D721Med (cell line): ENCODE measurements at regions not wholly inside any gene's neighbourhood (a gene's known extent, or its start where the extent isn't known, plus 50 kb on each side); places are given as distances from the start of the nearest gene placed in this dataset.
"Not testable (repeated sequence)": the region's sequence is repeated elsewhere in the genome, so short reads cannot be mapped to it uniquely, and the experiment has no call there.

Experiments used
- DNase-seq: peaks from one replicate; pipeline ENCODE4 v3.0.0; 2011; ENCODE audit warnings: low spot score; ENCODE audit not compliant: insufficient read length
- FAIRE-seq: peaks from 2 replicates; lab custom pipeline; 2011; peaks lifted over from hg19 to GRCh38; lab: Jason Lieb, UNC
- TF ChIP-seq, protein P1 (sequence below): IDR thresholded peaks from 2 replicates; pipeline ENCODE4 v1.5.1; 2012; ENCODE audit warnings: mild to moderate bottlenecking, control low read depth; ENCODE audit not compliant: insufficient read depth; ENCODE audit errors: missing control alignments

- TF ChIP-seq, protein P1, sequence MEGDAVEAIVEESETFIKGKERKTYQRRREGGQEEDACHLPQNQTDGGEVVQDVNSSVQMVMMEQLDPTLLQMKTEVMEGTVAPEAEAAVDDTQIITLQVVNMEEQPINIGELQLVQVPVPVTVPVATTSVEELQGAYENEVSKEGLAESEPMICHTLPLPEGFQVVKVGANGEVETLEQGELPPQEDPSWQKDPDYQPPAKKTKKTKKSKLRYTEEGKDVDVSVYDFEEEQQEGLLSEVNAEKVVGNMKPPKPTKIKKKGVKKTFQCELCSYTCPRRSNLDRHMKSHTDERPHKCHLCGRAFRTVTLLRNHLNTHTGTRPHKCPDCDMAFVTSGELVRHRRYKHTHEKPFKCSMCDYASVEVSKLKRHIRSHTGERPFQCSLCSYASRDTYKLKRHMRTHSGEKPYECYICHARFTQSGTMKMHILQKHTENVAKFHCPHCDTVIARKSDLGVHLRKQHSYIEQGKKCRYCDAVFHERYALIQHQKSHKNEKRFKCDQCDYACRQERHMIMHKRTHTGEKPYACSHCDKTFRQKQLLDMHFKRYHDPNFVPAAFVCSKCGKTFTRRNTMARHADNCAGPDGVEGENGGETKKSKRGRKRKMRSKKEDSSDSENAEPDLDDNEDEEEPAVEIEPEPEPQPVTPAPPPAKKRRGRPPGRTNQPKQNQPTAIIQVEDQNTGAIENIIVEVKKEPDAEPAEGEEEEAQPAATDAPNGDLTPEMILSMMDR: no peak
- FAIRE-seq (no peak), DNase-seq (no peak)
Observed at GRCh38 chr12:94012071-94012470, 136.3 kb upstream of the PLXNC1 start.

DNA sequence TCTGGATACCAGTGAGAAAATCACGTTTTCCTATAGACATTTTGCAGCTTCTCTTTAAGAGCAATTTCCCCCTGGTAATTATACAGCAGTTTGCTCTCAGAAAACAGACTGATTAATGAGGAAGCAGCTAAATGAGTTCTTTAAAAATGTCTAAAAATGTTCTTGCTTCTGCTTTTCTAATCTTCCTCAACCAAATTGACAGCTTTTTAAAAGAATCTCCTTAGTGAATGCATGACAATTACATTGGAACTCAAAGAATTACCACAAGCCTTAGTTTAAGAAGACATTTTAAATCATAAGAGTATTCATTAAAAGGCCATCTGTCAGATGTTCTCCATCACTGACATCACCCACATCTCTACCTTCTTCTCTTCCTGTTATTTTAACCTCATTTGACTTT, 135.8 kb upstream of the PLXNC1 start:
- no peak for FAIRE-seq
- TF ChIP-seq, protein P1: no peak
- DNase-seq: no peak

GRCh38 chr12:94017247-94017646, 131.1 kb upstream of the PLXNC1 start:
- not testable (repeated sequence) for FAIRE-seq, DNase-seq

- FAIRE-seq (no peak), DNase-seq (no peak)
- TF ChIP-seq, protein P1: no peak
Observed at GRCh38 chr12:94020335-94020734, 128.0 kb upstream of the PLXNC1 start.

DNA sequence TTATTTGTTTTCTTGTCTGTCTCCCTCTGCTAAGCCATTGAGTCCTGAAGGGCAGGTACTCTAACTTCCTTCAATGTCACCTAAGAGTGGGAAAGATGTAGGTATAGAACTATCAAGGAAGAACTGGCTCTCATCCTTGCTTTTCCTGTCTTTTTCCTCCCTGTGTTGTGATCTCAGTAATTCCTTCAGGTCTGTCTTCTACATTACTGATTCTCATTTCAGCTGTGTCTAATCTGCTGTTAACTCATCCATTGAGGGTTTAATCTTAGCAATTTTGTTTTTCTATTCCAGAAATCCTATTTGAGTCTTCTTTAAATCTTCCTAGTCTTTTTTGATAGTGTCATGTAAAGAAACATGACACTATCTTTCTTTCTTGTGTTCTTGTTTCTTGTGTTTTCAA, 124.5 kb upstream of the PLXNC1 start:
- FAIRE-seq (no peak), DNase-seq (no peak)
- TF ChIP-seq, protein P1: no peak

- DNase-seq (no peak), FAIRE-seq (peak; percentile 32)
- TF ChIP-seq, protein P1: no peak
Observed at GRCh38 chr12:94025068-94025467, 123.3 kb upstream of the PLXNC1 start.

DNA sequence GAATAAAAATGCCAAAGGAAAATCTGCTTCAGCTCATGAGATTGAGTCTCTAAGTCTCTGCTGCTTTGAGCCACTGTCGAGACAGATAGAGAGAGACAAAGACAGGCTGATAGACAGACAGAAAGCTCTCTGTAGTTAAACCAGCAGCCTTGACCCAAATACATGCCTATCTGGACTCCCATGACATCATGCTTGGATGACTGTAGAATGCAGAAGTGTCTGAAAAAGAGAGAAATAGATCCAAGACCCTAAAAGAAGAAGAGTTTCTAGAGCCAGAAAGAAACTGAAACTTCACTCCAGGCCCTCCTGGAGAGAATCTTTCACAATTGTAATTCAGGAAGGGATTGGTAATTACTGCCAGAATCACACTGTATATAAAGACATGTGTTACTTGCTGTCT, 122.6 kb upstream of the PLXNC1 start:
- DNase-seq (no peak), FAIRE-seq (no peak)
- TF ChIP-seq, protein P1: no peak

DNA sequence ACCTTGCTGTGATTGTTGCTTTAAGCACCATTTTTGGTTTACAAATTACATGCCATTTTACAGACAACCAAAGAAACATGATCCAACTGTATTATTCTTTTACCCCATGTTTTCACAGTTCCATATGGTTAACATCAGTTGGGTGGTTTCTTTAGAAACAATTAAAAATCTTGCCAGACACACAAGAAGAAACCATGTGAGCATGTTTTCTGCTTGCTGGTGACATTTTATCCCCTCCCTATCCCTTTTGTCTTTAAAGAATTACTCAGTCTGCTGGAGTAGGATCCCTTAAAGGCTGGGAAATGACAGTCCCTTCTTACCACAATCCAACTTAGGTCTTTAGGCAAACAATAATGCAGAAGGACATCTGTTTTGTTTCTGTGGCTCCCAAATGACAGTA, 121.8 kb upstream of the PLXNC1 start:
- no peak for FAIRE-seq
- no peak for DNase-seq
- TF ChIP-seq, protein P1: no peak
